NB4 (cell line): ENCODE measurements at regions not wholly inside any gene's neighbourhood (a gene's known extent, or its start where the extent isn't known, plus 50 kb on each side); places are given as distances from the start of the nearest gene placed in this dataset.

Experiments
- DNase-seq: peaks from one replicate; pipeline ENCODE4 v3.0.0; 2010; ENCODE audit warnings: low read depth
- H3K4me3 ChIP-seq: one replicate; pipeline ENCODE4 v1.5.1; 2011; ENCODE audit warnings: mild to moderate bottlenecking, low read depth, low read length, moderate library complexity
- CTCF ChIP-seq: IDR thresholded peaks from one replicate; pipeline ENCODE4 v1.5.1; 2012; ENCODE audit warnings: low read depth, low read length
- MAX ChIP-seq: IDR thresholded peaks from 2 replicates; pipeline ENCODE4 v1.6.1; 2011; ENCODE audit warnings: low read depth, low read length
- MYC ChIP-seq: IDR thresholded peaks from 2 replicates; pipeline ENCODE4 v1.6.1; 2011; ENCODE audit warnings: low read depth, low read length
- POLR2A ChIP-seq: IDR thresholded peaks from 2 replicates; pipeline ENCODE4 v1.6.1; 2011; ENCODE audit warnings: mild to moderate bottlenecking; ENCODE audit not compliant: insufficient read length; ENCODE audit errors: extremely low read depth

- no peak for DNase-seq
- TF ChIP-seq MYC (no peak), MAX (no peak), POLR2A (no peak), CTCF (no peak)
- no peak overlapping the region for H3K4me3 ChIP-seq
Observed at GRCh38 chr5:109601736-109602135, 88.0 kb upstream of the MAN2A1 start.

GRCh38 chr5:109597893-109598292 is 91.8 kb upstream of the MAN2A1 start:
- H3K4me3 ChIP-seq = no peak overlapping the region
- DNase-seq = no peak
- TF ChIP-seq MYC (no peak), MAX (no peak), POLR2A (no peak), CTCF (no peak)

- no peak overlapping the region for H3K4me3 ChIP-seq
- TF ChIP-seq MAX = no peak
- TF ChIP-seq POLR2A = no peak
- no peak for TF ChIP-seq CTCF
- TF ChIP-seq MYC = no peak
- DNase-seq = no peak
Observed at GRCh38 chr5:109594217-109594616, 95.5 kb upstream of the MAN2A1 start.

GRCh38 chr5:109590799-109591198 is 98.9 kb upstream of the MAN2A1 start:
- no peak for DNase-seq
- TF ChIP-seq POLR2A = no peak
- TF ChIP-seq MYC = no peak
- no peak for TF ChIP-seq MAX
- no peak for TF ChIP-seq CTCF

GRCh38 chr5:109589986-109590385 is 99.7 kb upstream of the MAN2A1 start:
- no peak for TF ChIP-seq MYC
- TF ChIP-seq MAX = no peak
- TF ChIP-seq CTCF = no peak
- peak; percentile 25 for DNase-seq
- H3K4me3 ChIP-seq = no peak overlapping the region

More at GRCh38 chr5:109590799-109591198, 98.9 kb upstream of the MAN2A1 start:
- H3K4me3 ChIP-seq = no peak overlapping the region

GRCh38 chr5:109589239-109589638 is 100.5 kb upstream of the MAN2A1 start:
- H3K4me3 ChIP-seq = no peak overlapping the region
- no peak for TF ChIP-seq POLR2A
- TF ChIP-seq MAX = no peak
- no peak for TF ChIP-seq CTCF
- no peak for TF ChIP-seq MYC
- DNase-seq = no peak
